Nucleus accumbens (tissue), 56 donors: ENCODE measurements at regions not wholly inside any gene's neighbourhood (a gene's known extent, or its start where the extent isn't known, plus 50 kb on each side); places are given as distances from the start of the nearest gene placed in this dataset.
"Not testable (repeated sequence)": the region's sequence is repeated elsewhere in the genome, so short reads cannot be mapped to it uniquely, and the experiment has no call there.

Experiments
- DNase-seq, 56 donors: peaks; one replicate each; lab custom pipeline; 2025; lab: John Stamatoyannopoulos, UW

GRCh38 chr16:72729552-72729951 lies 318.4 kb downstream of the ZFHX3 start:
- not testable (repeated sequence) for DNase-seq

GRCh38 chr16:72728516-72728915 lies 319.4 kb downstream of the ZFHX3 start:
- DNase-seq: no peak

- no peak for DNase-seq
Measured at GRCh38 chr16:72727565-72727964, 320.4 kb downstream of the ZFHX3 start.

- no peak for DNase-seq
Measured at GRCh38 chr16:72725643-72726042, 322.3 kb downstream of the ZFHX3 start.

- no peak for DNase-seq
Measured at GRCh38 chr16:72723781-72724180, 324.1 kb downstream of the ZFHX3 start.

- peak in 19 of 56 donors; percentile 0 to 35 (median 4) for DNase-seq
Measured at GRCh38 chr16:72722552-72722951, 325.4 kb downstream of the ZFHX3 start.

- DNase-seq: no peak
Measured at GRCh38 chr16:72721981-72722380, 325.9 kb downstream of the ZFHX3 start.

- no peak for DNase-seq
Measured at GRCh38 chr16:72715267-72715666, 332.7 kb downstream of the ZFHX3 start.

GRCh38 chr16:72711823-72712222 lies 336.1 kb downstream of the ZFHX3 start:
- no peak for DNase-seq

GRCh38 chr16:72705801-72706200 lies 342.1 kb downstream of the ZFHX3 start:
- no peak for DNase-seq

GRCh38 chr16:72704746-72705372 lies 343.1 kb downstream of the ZFHX3 start:
- DNase-seq: no peak

- no peak for DNase-seq
Measured at GRCh38 chr16:72689851-72690250, 358.1 kb downstream of the ZFHX3 start.

- no peak for DNase-seq
Measured at GRCh38 chr16:72680732-72681131, 367.2 kb downstream of the ZFHX3 start.

GRCh38 chr16:72679856-72680255 lies 368.1 kb downstream of the ZFHX3 start:
- DNase-seq: no peak

GRCh38 chr16:72677662-72678447 lies 370.1 kb downstream of the ZFHX3 start:
- DNase-seq: no peak

- no peak for DNase-seq
Measured at GRCh38 chr16:72673118-72673517, 374.8 kb downstream of the ZFHX3 start.

GRCh38 chr16:72666267-72666666 lies 381.7 kb downstream of the ZFHX3 start:
- DNase-seq: no peak

GRCh38 chr16:72665701-72666100 lies 382.2 kb downstream of the ZFHX3 start:
- no peak for DNase-seq

- DNase-seq: peak; percentile 32 to 97 (median 90)
Measured at GRCh38 chr16:72664509-72665408, 383.2 kb downstream of the ZFHX3 start.

GRCh38 chr16:72664056-72664508 lies 383.8 kb downstream of the ZFHX3 start:
- no peak for DNase-seq
